IMR-90 (cell line): ENCODE measurements at regions not wholly inside any gene's neighbourhood (a gene's known extent, or its start where the extent isn't known, plus 50 kb on each side); places are given as distances from the start of the nearest gene placed in this dataset.

Source experiments
- BHLHE40 ChIP-seq: fragments of 150-350 bp; IDR thresholded peaks from 2 replicates; pipeline ENCODE4 v1.6.1; 2016; ENCODE audit warnings: mild to moderate bottlenecking, low read depth, low read length
- CHD1 ChIP-seq: IDR thresholded peaks from 2 replicates; pipeline ENCODE4 v1.6.1; 2012; ENCODE audit warnings: low read depth, low read length, improper control_type of control experiment
- MAZ ChIP-seq: IDR thresholded peaks from 2 replicates; pipeline ENCODE4 v1.6.1; 2012; ENCODE audit warnings: low read depth, mild to moderate bottlenecking, low read length, improper control_type of control experiment, moderate library complexity, borderline replicate concordance
- NFE2L2 ChIP-seq: fragments of 150-350 bp; IDR thresholded peaks from 2 replicates; pipeline ENCODE4 v1.6.1; 2016; ENCODE audit warnings: low read depth, mild to moderate bottlenecking, low read length
- POLR2A ChIP-seq: IDR thresholded peaks from 2 replicates; pipeline ENCODE4 v1.6.1; 2012; ENCODE audit warnings: mild to moderate bottlenecking, low read depth, low read length
- RAD21 ChIP-seq: IDR thresholded peaks from 2 replicates; pipeline ENCODE4 v1.6.1; 2012; ENCODE audit warnings: low read length, improper control_type of control experiment
- RCOR1 ChIP-seq: IDR thresholded peaks from 2 replicates; pipeline ENCODE4 v1.6.1; 2012; ENCODE audit warnings: mild to moderate bottlenecking, low read length, improper control_type of control experiment; ENCODE audit not compliant: insufficient replicate concordance
- RFX5 ChIP-seq: IDR thresholded peaks from 2 replicates; pipeline ENCODE4 v1.8.0; 2012; ENCODE audit warnings: low read depth, mild to moderate bottlenecking, low read length, moderate library complexity
- SMC3 ChIP-seq: fragments of 150-350 bp; IDR thresholded peaks from 2 replicates; pipeline ENCODE4 v1.6.1; 2016; ENCODE audit warnings: low read depth, mild to moderate bottlenecking, antibody characterized with exemption, low read length, moderate library complexity
- USF2 ChIP-seq: fragments of 150-350 bp; IDR thresholded peaks from 2 replicates; pipeline ENCODE4 v1.6.1; 2017; ENCODE audit warnings: mild to moderate bottlenecking, antibody characterized with exemption, low read length, low read depth
- TF ChIP-seq, protein P1 (sequence below): conservative IDR thresholded peaks from 2 replicates; pipeline ENCODE4 v1.5.1; 2012; ENCODE audit warnings: mild to moderate bottlenecking, low read depth, low read length, improper control_type of control experiment
- TF ChIP-seq, protein P2 (sequence below): fragments of 150-350 bp; IDR thresholded peaks from 2 replicates; pipeline ENCODE4 v1.6.1; 2016; ENCODE audit warnings: low read depth, mild to moderate bottlenecking, low read length, moderate library complexity, borderline replicate concordance

DNA sequence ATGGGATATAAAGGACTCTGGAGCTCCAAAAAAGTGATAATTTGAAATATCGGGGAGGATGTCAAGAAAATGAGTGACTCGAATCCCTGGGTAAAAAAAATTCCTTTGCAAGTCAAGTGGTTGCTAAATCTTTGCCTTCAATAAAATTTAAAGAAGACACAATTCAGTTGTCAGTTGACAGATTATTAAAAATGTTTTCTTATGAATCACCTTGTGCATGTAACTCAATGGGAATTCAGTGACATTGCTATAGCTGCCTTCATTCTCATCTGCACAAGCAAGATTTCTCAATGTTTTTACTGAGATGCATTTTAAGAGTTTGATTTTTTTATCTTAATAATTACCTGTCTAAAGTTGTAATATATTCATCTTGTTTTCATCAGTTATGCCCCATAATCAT lies 264.0 kb upstream of the IL12A start:
- TF ChIP-seq BHLHE40 (no peak), POLR2A (no peak), USF2 (no peak), CHD1 (no peak), RAD21 (no peak), MAZ (no peak), NFE2L2 (no peak), RCOR1 (no peak), RFX5 (no peak), SMC3 (no peak)
- TF ChIP-seq, protein P1, sequence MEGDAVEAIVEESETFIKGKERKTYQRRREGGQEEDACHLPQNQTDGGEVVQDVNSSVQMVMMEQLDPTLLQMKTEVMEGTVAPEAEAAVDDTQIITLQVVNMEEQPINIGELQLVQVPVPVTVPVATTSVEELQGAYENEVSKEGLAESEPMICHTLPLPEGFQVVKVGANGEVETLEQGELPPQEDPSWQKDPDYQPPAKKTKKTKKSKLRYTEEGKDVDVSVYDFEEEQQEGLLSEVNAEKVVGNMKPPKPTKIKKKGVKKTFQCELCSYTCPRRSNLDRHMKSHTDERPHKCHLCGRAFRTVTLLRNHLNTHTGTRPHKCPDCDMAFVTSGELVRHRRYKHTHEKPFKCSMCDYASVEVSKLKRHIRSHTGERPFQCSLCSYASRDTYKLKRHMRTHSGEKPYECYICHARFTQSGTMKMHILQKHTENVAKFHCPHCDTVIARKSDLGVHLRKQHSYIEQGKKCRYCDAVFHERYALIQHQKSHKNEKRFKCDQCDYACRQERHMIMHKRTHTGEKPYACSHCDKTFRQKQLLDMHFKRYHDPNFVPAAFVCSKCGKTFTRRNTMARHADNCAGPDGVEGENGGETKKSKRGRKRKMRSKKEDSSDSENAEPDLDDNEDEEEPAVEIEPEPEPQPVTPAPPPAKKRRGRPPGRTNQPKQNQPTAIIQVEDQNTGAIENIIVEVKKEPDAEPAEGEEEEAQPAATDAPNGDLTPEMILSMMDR = no peak
- TF ChIP-seq, protein P2, sequence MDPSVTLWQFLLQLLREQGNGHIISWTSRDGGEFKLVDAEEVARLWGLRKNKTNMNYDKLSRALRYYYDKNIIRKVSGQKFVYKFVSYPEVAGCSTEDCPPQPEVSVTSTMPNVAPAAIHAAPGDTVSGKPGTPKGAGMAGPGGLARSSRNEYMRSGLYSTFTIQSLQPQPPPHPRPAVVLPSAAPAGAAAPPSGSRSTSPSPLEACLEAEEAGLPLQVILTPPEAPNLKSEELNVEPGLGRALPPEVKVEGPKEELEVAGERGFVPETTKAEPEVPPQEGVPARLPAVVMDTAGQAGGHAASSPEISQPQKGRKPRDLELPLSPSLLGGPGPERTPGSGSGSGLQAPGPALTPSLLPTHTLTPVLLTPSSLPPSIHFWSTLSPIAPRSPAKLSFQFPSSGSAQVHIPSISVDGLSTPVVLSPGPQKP = no peak
